ENCODE measurements at regions not wholly inside any gene's neighbourhood (a gene's known extent, or its start where the extent isn't known, plus 50 kb on each side); places are given as distances from the start of the nearest gene placed in this dataset.
"Not testable (repeated sequence)": the region's sequence is repeated elsewhere in the genome, so short reads cannot be mapped to it uniquely, and the experiment has no call there.

DNA sequence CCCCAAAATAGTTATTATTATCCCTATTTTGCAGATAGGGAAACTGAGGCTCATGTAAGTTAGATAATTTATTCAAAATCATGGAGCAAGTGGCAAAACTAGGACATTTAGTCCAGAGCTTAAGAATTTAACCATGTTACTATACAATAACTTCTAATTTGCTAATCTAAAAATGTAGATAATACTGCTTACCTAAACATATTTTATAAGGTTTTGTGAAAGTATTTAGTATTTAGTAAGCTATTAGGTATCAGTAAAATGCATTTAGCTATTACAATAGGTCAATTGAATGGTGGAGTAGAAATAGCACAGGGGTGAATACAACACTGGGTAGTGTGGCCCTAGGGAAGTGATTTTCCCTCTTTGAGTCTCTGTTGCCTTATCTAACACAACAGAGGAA is 648.3 kb downstream of the KIF4B start:
- Mint-ChIP-seq H3K27ac (no peak overlapping the region), H3K36me3 (ENCODE audit: insufficient read depth) (no peaks in the 10 kb centered on the region)

GRCh38 chr5:155665361-155665760 is 651.8 kb downstream of the KIF4B start:
- H3K4me3 Mint-ChIP-seq, result no peak overlapping the region
- no peaks in the 10 kb centered on the region for H3K36me3 Mint-ChIP-seq (ENCODE audit: insufficient read depth)
- no peaks in the 10 kb centered on the region for H3K27me3 Mint-ChIP-seq
- H3K9me3 Mint-ChIP-seq, result no peaks in the 10 kb centered on the region
- ATAC-seq (replicated peaks) (no peak), DNase-seq (no peak)
- H3K27ac Mint-ChIP-seq, result no peak overlapping the region
- H3K4me1 Mint-ChIP-seq (ENCODE audit: low read depth in 2 of 2), result no peaks in the 10 kb centered on the region

More for the DNA sequence above, 648.3 kb downstream of the KIF4B start:
- DNase-seq (no peak), ATAC-seq (replicated peaks) (no peak)
- Mint-ChIP-seq H3K27me3 (peaks cover under 1 to 1% of the 10 kb centered on the region in 2 donors), H3K4me3 (no peak overlapping the region), H3K4me1 (ENCODE audit: low read depth in 2 of 2) (no peaks in the 10 kb centered on the region), H3K9me3 (no peaks in the 10 kb centered on the region)

GRCh38 chr5:155672001-155672400 is 655.0 kb upstream of the SGCD start:
- DNase-seq; H3K27me3 Mint-ChIP-seq; H3K4me3 Mint-ChIP-seq; H3K9me3 Mint-ChIP-seq; ATAC-seq (replicated peaks); H3K27ac Mint-ChIP-seq; H3K4me1 Mint-ChIP-seq (ENCODE audit: low read depth in 2 of 2); H3K36me3 Mint-ChIP-seq (ENCODE audit: insufficient read depth): not testable (repeated sequence)

GRCh38 chr5:155676967-155677366 is 650.0 kb upstream of the SGCD start:
- Mint-ChIP-seq H3K9me3 (peaks cover 0 to 2% of the 10 kb centered on the region in 2 donors), H3K4me3 (no peak overlapping the region), H3K4me1 (ENCODE audit: low read depth in 2 of 2) (no peaks in the 10 kb centered on the region), H3K27ac (no peak overlapping the region), H3K36me3 (ENCODE audit: insufficient read depth) (no peaks in the 10 kb centered on the region), H3K27me3 (peaks cover 17 to 22% of the 10 kb centered on the region in 2 donors)
- ATAC-seq (replicated peaks) (no peak), DNase-seq (no peak)

DNA sequence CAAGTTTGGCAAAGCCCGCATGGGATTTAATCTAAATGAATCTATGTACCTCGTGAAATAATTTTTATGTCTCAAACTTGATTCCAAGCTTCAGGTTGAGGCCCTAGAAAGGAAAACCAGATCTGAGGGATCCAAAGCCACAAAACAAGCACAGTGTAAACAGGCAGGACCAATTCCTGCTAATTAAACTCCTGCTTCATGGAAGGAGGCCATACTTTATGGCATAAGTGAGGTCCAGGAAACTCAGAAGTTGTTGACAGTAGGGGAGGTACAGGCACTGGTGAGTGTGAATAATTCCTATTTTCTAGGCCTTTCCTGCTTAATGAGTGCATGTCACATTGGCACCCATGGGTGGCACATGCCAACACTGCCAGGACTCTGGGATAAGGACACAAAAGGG is 648.6 kb upstream of the SGCD start:
- Mint-ChIP-seq H3K36me3 (ENCODE audit: insufficient read depth) (no peaks in the 10 kb centered on the region), H3K9me3 (peaks cover 0 to 2% of the 10 kb centered on the region in 2 donors), H3K27ac (no peak overlapping the region), H3K4me1 (ENCODE audit: low read depth in 2 of 2) (no peaks in the 10 kb centered on the region), H3K27me3 (peaks cover 29 to 33% of the 10 kb centered on the region in 2 donors), H3K4me3 (no peak overlapping the region)
- ATAC-seq (replicated peaks), result no peak
- no peak for DNase-seq

GRCh38 chr5:155679530-155679929 is 647.4 kb upstream of the SGCD start:
- Mint-ChIP-seq H3K9me3 (peaks cover 0 to 4% of the 10 kb centered on the region in 2 donors), H3K27ac (no peak overlapping the region), H3K4me3 (no peak overlapping the region), H3K27me3 (peaks cover 37 to 38% of the 10 kb centered on the region in 2 donors), H3K36me3 (ENCODE audit: insufficient read depth) (no peaks in the 10 kb centered on the region), H3K4me1 (ENCODE audit: low read depth in 2 of 2) (no peaks in the 10 kb centered on the region)
- DNase-seq (no peak), ATAC-seq (replicated peaks) (no peak)

GRCh38 chr5:155684417-155684816 is 642.5 kb upstream of the SGCD start:
- Mint-ChIP-seq H3K27me3 (peaks cover 51 to 58% of the 10 kb centered on the region in 2 donors), H3K27ac (no peak overlapping the region), H3K4me1 (ENCODE audit: low read depth in 2 of 2) (no peaks in the 10 kb centered on the region)

DNA sequence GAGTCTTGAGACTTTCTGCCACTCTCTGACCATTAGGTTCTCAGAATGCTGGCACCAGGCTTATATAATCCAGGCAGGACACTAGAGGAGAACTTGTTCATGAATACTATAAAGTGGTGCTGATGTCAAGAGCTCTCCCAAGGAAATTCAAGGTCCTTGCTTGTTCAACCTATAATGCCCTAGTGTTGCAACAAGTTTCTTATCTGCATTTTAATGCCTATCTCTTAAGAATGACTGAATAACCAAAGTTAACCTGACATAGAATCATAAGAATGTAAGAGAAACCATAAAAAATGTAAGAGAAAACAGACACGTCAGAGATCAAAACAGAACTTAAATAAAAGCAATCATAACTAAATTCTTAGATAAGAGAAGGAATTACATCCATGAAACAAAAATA is 640.8 kb upstream of the SGCD start:
- Mint-ChIP-seq H3K27ac (no peak overlapping the region), H3K4me3 (no peak overlapping the region), H3K4me1 (ENCODE audit: low read depth in 2 of 2) (no peaks in the 10 kb centered on the region), H3K27me3 (peaks cover 38 to 51% of the 10 kb centered on the region in 2 donors), H3K9me3 (peaks cover 0 to 2% of the 10 kb centered on the region in 2 donors), H3K36me3 (ENCODE audit: insufficient read depth) (no peaks in the 10 kb centered on the region)
- no peak for ATAC-seq (replicated peaks)
- DNase-seq, result no peak

More at GRCh38 chr5:155684417-155684816, 642.5 kb upstream of the SGCD start:
- no peak for ATAC-seq (replicated peaks)
- H3K4me3 Mint-ChIP-seq, result no peak overlapping the region
- H3K9me3 Mint-ChIP-seq, result peaks cover 0 to 4% of the 10 kb centered on the region in 2 donors
- DNase-seq, result no peak
- no peaks in the 10 kb centered on the region for H3K36me3 Mint-ChIP-seq (ENCODE audit: insufficient read depth)

- ATAC-seq (replicated peaks) (no peak), DNase-seq (no peak)
- Mint-ChIP-seq H3K4me1 (ENCODE audit: low read depth in 2 of 2) (no peaks in the 10 kb centered on the region), H3K36me3 (ENCODE audit: insufficient read depth) (no peaks in the 10 kb centered on the region), H3K4me3 (no peak overlapping the region), H3K27ac (no peak overlapping the region), H3K9me3 (no peaks in the 10 kb centered on the region), H3K27me3 (peaks cover 17 to 21% of the 10 kb centered on the region in 2 donors)
Measured at GRCh38 chr5:155689406-155689805, 637.6 kb upstream of the SGCD start.

DNA sequence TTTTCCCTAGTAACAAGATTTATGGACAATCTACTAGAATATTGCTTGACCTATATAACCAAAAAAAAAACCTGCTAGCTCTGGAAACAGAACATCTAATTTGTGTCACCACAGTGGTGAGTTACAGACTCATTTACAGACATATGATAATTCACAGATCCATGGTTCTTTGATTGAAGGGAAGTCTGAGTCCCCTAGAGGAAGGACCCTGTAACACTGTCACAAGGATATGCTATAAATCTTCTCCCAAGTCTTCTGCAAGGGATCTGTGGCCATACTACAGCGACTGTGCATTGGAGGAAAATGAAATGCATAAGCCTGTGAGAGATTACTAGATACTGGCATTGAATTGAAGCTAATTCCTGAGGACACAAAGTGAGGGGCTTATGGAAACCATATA is 630.6 kb upstream of the SGCD start:
- no peak for ATAC-seq (replicated peaks)
- DNase-seq, result no peak
- Mint-ChIP-seq H3K4me1 (ENCODE audit: low read depth in 2 of 2) (no peaks in the 10 kb centered on the region), H3K9me3 (peaks cover 0 to 2% of the 10 kb centered on the region in 2 donors), H3K36me3 (ENCODE audit: insufficient read depth) (no peaks in the 10 kb centered on the region), H3K27me3 (no peaks in the 10 kb centered on the region), H3K27ac (no peak overlapping the region), H3K4me3 (no peak overlapping the region)

DNA sequence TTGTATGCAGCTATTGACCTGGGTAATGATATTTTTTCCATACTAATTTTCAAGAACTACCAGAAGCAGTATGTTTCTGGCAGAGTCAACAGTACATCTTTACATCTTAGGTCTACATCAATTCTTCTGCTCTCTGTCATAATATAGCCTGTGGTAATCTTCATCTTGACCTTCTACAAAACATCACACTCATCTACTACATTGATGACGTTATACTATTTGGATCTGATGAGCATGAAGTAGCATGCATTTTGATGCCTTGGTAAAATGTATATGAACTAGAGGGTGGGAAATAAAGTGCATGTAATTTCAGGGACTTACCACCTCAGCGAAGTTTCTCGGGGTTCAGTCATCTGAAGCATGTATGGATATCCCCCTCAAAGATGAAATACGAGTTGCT is 629.7 kb upstream of the SGCD start:
- H3K4me1 Mint-ChIP-seq (ENCODE audit: low read depth in 2 of 2), result no peaks in the 10 kb centered on the region
- ATAC-seq (replicated peaks) (no peak), DNase-seq (no peak)
- H3K27ac Mint-ChIP-seq, result no peak overlapping the region
- H3K4me3 Mint-ChIP-seq, result no peak overlapping the region
- no peaks in the 10 kb centered on the region for H3K27me3 Mint-ChIP-seq
- H3K36me3 Mint-ChIP-seq (ENCODE audit: insufficient read depth), result no peaks in the 10 kb centered on the region
- peaks cover 0 to 2% of the 10 kb centered on the region in 2 donors for H3K9me3 Mint-ChIP-seq

DNA sequence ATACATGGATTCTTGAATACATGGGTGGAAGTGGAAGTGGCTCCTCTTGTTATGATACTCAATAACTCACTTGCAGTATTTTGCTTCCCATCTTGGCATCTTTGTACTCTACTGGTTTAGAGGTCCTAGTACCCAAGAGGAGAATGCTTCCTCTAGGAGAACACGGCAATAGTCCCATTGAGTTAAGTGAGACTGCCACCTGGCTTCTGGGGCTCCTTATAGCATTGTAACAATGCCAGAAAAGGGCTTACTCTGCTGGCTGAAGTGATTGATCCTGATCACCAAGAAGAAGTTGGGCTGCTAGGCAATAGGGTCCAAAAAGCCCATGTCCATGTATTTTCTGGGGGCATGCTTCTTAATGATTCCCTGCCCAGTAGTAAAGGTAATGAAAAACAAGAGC is 627.6 kb upstream of the SGCD start:
- Mint-ChIP-seq H3K9me3 (peaks cover 0 to 2% of the 10 kb centered on the region in 2 donors), H3K4me3 (no peak overlapping the region), H3K27ac (no peak overlapping the region), H3K27me3 (no peaks in the 10 kb centered on the region), H3K4me1 (ENCODE audit: low read depth in 2 of 2) (no peaks in the 10 kb centered on the region), H3K36me3 (ENCODE audit: insufficient read depth) (no peaks in the 10 kb centered on the region)
- no peak for ATAC-seq (replicated peaks)
- DNase-seq, result no peak

- Mint-ChIP-seq H3K4me1 (ENCODE audit: low read depth in 2 of 2) (no peaks in the 10 kb centered on the region), H3K9me3 (no peaks in the 10 kb centered on the region), H3K27me3 (no peaks in the 10 kb centered on the region), H3K4me3 (no peak overlapping the region), H3K27ac (no peak overlapping the region), H3K36me3 (ENCODE audit: insufficient read depth) (no peaks in the 10 kb centered on the region)
- DNase-seq, result peak; percentile 32 to 44 (median 33)
- peak; percentile 56 for ATAC-seq (replicated peaks)
Measured at GRCh38 chr5:155700333-155700732, 626.6 kb upstream of the SGCD start.

- Mint-ChIP-seq H3K4me1 (ENCODE audit: low read depth in 2 of 2) (peaks cover 3 to 11% of the 10 kb centered on the region in 2 donors), H3K27ac (no peak overlapping the region), H3K27me3 (no peaks in the 10 kb centered on the region), H3K4me3 (no peak overlapping the region), H3K9me3 (peaks cover 0 to 2% of the 10 kb centered on the region in 2 donors), H3K36me3 (ENCODE audit: insufficient read depth) (no peaks in the 10 kb centered on the region)
- no peak for ATAC-seq (replicated peaks)
- DNase-seq, result no peak
Measured at GRCh38 chr5:155711882-155712281, 615.1 kb upstream of the SGCD start.

DNA sequence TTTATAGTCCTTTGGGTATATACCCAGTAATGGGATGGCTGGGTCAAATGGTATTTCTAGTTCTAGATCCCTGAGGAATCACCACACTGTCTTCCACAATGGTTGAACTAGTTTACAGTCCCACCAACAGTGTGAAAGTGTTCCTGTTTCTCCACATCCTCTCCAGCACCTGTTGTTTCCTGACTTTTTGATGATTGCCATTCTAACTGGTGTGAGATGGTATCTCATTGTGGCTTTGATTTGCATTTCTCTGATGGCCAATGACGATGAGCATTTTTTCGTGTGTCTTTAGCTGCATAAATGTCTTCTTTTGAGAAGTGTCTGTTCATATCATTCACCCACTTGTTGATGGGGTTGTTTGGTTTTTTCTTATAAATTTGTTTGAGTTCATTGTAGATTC is 612.5 kb upstream of the SGCD start:
- not testable (repeated sequence) for H3K27ac Mint-ChIP-seq; ATAC-seq (replicated peaks); H3K9me3 Mint-ChIP-seq; H3K27me3 Mint-ChIP-seq; DNase-seq; H3K36me3 Mint-ChIP-seq (ENCODE audit: insufficient read depth); H3K4me3 Mint-ChIP-seq
- H3K4me1 Mint-ChIP-seq (ENCODE audit: low read depth in 2 of 2), result peaks cover 3 to 11% of the 10 kb centered on the region in 2 donors
